Lower leg skin (tissue), 4 donors: ENCODE measurements at regions not wholly inside any gene's neighbourhood (a gene's known extent, or its start where the extent isn't known, plus 50 kb on each side); places are given as distances from the start of the nearest gene placed in this dataset.

Experiments
- DNase-seq, 2 donors: peaks; one replicate each; pipeline ENCODE4 v3.0.0-alpha.2; 2019; ENCODE audit warnings: low spot score in 2 of 2
- H3K4me3 ChIP-seq: fragments of 200-600 bp; sonication (generic); 2 replicates; pipeline ENCODE4 v1.5.1; 2017; ENCODE audit warnings: mild to moderate bottlenecking, low read depth; ENCODE audit not compliant: poor library complexity, severe bottlenecking
- CTCF ChIP-seq, 3 donors: fragments of 450-650 bp; IDR thresholded peaks; one replicate each; pipeline ENCODE4 v1.5.1; 2016; ENCODE audit warnings: antibody characterized with exemption in 3 of 3, mild to moderate bottlenecking in 3 of 3, moderate library complexity in 2 of 3
- POLR2A ChIP-seq, 2 donors: fragments of 450-650 bp; IDR thresholded peaks; one replicate each; pipeline ENCODE4 v1.6.1; 2016 to 2017; ENCODE audit warnings: antibody characterized with exemption in 2 of 2, mild to moderate bottlenecking in 1 of 2, moderate library complexity in 1 of 2
- WGBS, 2 donors: methylation state at CpG; one replicate each; pipeline ENCODE4 v1.1.5; 2018; 5-methylcytosine and 5-hydroxymethylcytosine counted together
- intact Hi-C: fragments of 100-400 bp; cut with DNase I; formaldehyde crosslinking; loops from one replicate; pipeline ENCODE4 v1.15.0; 2023; ENCODE audit warnings: low total_unique reads

GRCh38 chr3:66655044-66655443 lies 154.2 kb upstream of the LRIG1 start:
- WGBS, 2 donors, result 71 to 75% methylated on average over 3 of the region's 3 CpGs
- no peak for DNase-seq
- H3K4me3 ChIP-seq, result no peak overlapping the region
- intact Hi-C loops, result no loop called here
- no peak for TF ChIP-seq POLR2A (IDR thresholded peaks at IDR 0.05)
- TF ChIP-seq CTCF (IDR thresholded peaks at IDR 0.05), result no peak

- H3K4me3 ChIP-seq, result no peak overlapping the region
- DNase-seq, result no peak
- intact Hi-C loops, result no loop called here
- WGBS, 2 donors, result 74% methylated on average over 8 of the region's 8 CpGs
- TF ChIP-seq CTCF (IDR thresholded peaks at IDR 0.05), result no peak
- TF ChIP-seq POLR2A (IDR thresholded peaks at IDR 0.05), result no peak
These were observed 154.8 kb upstream of the LRIG1 start for GRCh38 chr3:66655671-66656070.

- TF ChIP-seq CTCF (IDR thresholded peaks at IDR 0.05), result no peak
- TF ChIP-seq POLR2A (IDR thresholded peaks at IDR 0.05), result no peak
- intact Hi-C loops, result no loop called here
- 83 to 93% methylated on average over 8 of the region's 8 CpGs for WGBS, 2 donors
- no peak overlapping the region for H3K4me3 ChIP-seq
- DNase-seq, result no peak
These were observed 155.8 kb upstream of the LRIG1 start for GRCh38 chr3:66656609-66657008.

- 95 to 100% methylated on average over 1 of the region's 1 CpG for WGBS, 2 donors
- no peak for DNase-seq
- no peak overlapping the region for H3K4me3 ChIP-seq
- intact Hi-C loops, result no loop called here
- TF ChIP-seq CTCF (IDR thresholded peaks at IDR 0.05), result no peak
These were observed 158.2 kb upstream of the LRIG1 start for GRCh38 chr3:66659056-66659455.

GRCh38 chr3:66661628-66662027 lies 160.8 kb upstream of the LRIG1 start:
- no peak overlapping the region for H3K4me3 ChIP-seq
- no peak for DNase-seq
- intact Hi-C loops, result no loop called here
- TF ChIP-seq POLR2A (IDR thresholded peaks at IDR 0.05) (no peak), CTCF (IDR thresholded peaks at IDR 0.05) (no peak)
- 81 to 88% methylated on average over 4 of the region's 4 CpGs for WGBS, 2 donors

- intact Hi-C loops, result no loop called here
- WGBS, 2 donors, result 80 to 93% methylated on average over 6 of the region's 6 CpGs
- TF ChIP-seq POLR2A (IDR thresholded peaks at IDR 0.05), result no peak
- no peak for TF ChIP-seq CTCF (IDR thresholded peaks at IDR 0.05)
- DNase-seq, result no peak
- no peak overlapping the region for H3K4me3 ChIP-seq
These were observed 162.1 kb upstream of the LRIG1 start for GRCh38 chr3:66662894-66663293.
